H1 (cell line): ENCODE measurements at regions not wholly inside any gene's neighbourhood (a gene's known extent, or its start where the extent isn't known, plus 50 kb on each side); places are given as distances from the start of the nearest gene placed in this dataset.

Experiments
- BACH1 ChIP-seq: IDR thresholded peaks from 2 replicates; pipeline ENCODE4 v1.6.1; 2012; ENCODE audit warnings: low read length, improper control_type of control experiment
- TF ChIP-seq, protein P1 (sequence below): fragments of 300-600 bp; sonication (generic); IDR thresholded peaks from 2 replicates; pipeline ENCODE4 v1.7.1; 2012; ENCODE audit warnings: low read length, moderate library complexity, mild to moderate bottlenecking, inconsistent platforms; ENCODE audit not compliant: insufficient replicate concordance

DNA sequence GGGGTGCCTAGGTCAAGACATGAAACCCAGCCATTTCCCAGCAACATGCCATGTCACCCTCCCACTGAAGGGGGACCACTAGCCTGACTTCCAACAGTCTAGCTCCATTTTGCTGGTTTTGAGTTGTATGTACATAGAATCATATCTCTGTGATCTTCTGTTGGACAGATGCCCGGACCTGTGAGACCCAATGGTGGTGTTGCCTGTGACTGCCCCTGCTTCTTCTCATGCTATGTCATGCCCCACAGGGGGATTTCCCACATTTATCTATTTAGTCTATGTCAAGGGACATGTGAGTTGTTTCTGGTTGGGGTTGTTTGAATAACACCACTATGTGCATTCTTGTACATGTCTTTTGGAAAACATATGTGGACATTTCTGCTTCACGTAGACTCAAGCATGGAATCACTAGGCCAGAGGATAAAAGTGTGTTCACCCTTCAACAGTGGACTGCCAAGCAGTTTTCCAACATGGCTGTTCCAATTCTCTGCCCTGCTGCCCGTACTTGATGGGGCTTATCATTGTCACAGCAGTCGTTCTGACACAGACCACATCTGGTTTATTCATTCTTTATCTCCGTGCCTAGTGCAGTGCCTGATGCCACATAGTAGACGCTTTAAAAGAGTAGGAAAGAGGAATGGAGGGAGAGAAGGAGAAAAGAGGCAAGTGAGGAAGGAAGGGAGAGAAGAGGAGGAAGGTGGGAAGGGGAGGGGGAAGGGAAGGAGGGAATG is 114.4 kb downstream of the TPRA1 start (continued):
- TF ChIP-seq, protein P1, sequence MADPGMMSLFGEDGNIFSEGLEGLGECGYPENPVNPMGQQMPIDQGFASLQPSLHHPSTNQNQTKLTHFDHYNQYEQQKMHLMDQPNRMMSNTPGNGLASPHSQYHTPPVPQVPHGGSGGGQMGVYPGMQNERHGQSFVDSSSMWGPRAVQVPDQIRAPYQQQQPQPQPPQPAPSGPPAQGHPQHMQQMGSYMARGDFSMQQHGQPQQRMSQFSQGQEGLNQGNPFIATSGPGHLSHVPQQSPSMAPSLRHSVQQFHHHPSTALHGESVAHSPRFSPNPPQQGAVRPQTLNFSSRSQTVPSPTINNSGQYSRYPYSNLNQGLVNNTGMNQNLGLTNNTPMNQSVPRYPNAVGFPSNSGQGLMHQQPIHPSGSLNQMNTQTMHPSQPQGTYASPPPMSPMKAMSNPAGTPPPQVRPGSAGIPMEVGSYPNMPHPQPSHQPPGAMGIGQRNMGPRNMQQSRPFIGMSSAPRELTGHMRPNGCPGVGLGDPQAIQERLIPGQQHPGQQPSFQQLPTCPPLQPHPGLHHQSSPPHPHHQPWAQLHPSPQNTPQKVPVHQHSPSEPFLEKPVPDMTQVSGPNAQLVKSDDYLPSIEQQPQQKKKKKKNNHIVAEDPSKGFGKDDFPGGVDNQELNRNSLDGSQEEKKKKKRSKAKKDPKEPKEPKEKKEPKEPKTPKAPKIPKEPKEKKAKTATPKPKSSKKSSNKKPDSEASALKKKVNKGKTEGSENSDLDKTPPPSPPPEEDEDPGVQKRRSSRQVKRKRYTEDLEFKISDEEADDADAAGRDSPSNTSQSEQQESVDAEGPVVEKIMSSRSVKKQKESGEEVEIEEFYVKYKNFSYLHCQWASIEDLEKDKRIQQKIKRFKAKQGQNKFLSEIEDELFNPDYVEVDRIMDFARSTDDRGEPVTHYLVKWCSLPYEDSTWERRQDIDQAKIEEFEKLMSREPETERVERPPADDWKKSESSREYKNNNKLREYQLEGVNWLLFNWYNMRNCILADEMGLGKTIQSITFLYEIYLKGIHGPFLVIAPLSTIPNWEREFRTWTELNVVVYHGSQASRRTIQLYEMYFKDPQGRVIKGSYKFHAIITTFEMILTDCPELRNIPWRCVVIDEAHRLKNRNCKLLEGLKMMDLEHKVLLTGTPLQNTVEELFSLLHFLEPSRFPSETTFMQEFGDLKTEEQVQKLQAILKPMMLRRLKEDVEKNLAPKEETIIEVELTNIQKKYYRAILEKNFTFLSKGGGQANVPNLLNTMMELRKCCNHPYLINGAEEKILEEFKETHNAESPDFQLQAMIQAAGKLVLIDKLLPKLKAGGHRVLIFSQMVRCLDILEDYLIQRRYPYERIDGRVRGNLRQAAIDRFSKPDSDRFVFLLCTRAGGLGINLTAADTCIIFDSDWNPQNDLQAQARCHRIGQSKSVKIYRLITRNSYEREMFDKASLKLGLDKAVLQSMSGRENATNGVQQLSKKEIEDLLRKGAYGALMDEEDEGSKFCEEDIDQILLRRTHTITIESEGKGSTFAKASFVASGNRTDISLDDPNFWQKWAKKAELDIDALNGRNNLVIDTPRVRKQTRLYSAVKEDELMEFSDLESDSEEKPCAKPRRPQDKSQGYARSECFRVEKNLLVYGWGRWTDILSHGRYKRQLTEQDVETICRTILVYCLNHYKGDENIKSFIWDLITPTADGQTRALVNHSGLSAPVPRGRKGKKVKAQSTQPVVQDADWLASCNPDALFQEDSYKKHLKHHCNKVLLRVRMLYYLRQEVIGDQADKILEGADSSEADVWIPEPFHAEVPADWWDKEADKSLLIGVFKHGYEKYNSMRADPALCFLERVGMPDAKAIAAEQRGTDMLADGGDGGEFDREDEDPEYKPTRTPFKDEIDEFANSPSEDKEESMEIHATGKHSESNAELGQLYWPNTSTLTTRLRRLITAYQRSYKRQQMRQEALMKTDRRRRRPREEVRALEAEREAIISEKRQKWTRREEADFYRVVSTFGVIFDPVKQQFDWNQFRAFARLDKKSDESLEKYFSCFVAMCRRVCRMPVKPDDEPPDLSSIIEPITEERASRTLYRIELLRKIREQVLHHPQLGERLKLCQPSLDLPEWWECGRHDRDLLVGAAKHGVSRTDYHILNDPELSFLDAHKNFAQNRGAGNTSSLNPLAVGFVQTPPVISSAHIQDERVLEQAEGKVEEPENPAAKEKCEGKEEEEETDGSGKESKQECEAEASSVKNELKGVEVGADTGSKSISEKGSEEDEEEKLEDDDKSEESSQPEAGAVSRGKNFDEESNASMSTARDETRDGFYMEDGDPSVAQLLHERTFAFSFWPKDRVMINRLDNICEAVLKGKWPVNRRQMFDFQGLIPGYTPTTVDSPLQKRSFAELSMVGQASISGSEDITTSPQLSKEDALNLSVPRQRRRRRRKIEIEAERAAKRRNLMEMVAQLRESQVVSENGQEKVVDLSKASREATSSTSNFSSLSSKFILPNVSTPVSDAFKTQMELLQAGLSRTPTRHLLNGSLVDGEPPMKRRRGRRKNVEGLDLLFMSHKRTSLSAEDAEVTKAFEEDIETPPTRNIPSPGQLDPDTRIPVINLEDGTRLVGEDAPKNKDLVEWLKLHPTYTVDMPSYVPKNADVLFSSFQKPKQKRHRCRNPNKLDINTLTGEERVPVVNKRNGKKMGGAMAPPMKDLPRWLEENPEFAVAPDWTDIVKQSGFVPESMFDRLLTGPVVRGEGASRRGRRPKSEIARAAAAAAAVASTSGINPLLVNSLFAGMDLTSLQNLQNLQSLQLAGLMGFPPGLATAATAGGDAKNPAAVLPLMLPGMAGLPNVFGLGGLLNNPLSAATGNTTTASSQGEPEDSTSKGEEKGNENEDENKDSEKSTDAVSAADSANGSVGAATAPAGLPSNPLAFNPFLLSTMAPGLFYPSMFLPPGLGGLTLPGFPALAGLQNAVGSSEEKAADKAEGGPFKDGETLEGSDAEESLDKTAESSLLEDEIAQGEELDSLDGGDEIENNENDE: no peak
- TF ChIP-seq BACH1: no peak
